Sigmoid colon (tissue), 4 donors: ENCODE measurements at regions not wholly inside any gene's neighbourhood (a gene's known extent, or its start where the extent isn't known, plus 50 kb on each side); places are given as distances from the start of the nearest gene placed in this dataset.

ENCODE experiments used
- EP300 ChIP-seq, 4 donors: sonication (generic); formaldehyde crosslinking; IDR thresholded peaks; one replicate each; pipeline ENCODE4 v1.6.1; 2017; ENCODE audit warnings: antibody characterized with exemption in 4 of 4
- POLR2A ChIP-seq, 2 donors: fragments of 450-650 bp; IDR thresholded peaks; one replicate each; pipeline ENCODE4 v1.6.1; 2016; ENCODE audit warnings: antibody characterized with exemption in 2 of 2, mild to moderate bottlenecking in 2 of 2, moderate library complexity in 2 of 2
- POLR2AphosphoS5 ChIP-seq, 4 donors: sonication (generic); formaldehyde crosslinking; IDR thresholded peaks; one replicate each; pipeline ENCODE4 v1.6.1; 2017; ENCODE audit warnings: antibody characterized with exemption in 4 of 4
- TF ChIP-seq, protein P1 (sequence below), 4 experiments: fragments of 450-650 bp in 3 of 4; fragments of 200-600 bp in 1 of 4; IDR thresholded peaks; one replicate each; pipeline ENCODE4 v1.5.1; 2016 to 2019; ENCODE audit warnings: antibody characterized with exemption in 4 of 4, mild to moderate bottlenecking in 3 of 4, moderate library complexity in 2 of 4

GRCh38 chr2:42934580-42935186 is 142.3 kb upstream of the HAAO start:
- TF ChIP-seq, protein P1, sequence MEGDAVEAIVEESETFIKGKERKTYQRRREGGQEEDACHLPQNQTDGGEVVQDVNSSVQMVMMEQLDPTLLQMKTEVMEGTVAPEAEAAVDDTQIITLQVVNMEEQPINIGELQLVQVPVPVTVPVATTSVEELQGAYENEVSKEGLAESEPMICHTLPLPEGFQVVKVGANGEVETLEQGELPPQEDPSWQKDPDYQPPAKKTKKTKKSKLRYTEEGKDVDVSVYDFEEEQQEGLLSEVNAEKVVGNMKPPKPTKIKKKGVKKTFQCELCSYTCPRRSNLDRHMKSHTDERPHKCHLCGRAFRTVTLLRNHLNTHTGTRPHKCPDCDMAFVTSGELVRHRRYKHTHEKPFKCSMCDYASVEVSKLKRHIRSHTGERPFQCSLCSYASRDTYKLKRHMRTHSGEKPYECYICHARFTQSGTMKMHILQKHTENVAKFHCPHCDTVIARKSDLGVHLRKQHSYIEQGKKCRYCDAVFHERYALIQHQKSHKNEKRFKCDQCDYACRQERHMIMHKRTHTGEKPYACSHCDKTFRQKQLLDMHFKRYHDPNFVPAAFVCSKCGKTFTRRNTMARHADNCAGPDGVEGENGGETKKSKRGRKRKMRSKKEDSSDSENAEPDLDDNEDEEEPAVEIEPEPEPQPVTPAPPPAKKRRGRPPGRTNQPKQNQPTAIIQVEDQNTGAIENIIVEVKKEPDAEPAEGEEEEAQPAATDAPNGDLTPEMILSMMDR (IDR thresholded peaks at IDR 0.05), result no peak
- no peak for TF ChIP-seq POLR2A (IDR thresholded peaks at IDR 0.05)
- no peak for TF ChIP-seq EP300 (IDR thresholded peaks at IDR 0.05)
- TF ChIP-seq POLR2AphosphoS5 (IDR thresholded peaks at IDR 0.05), result no peak
